Right renal cortex interstitium (tissue), 3 donors: ENCODE measurements at regions not wholly inside any gene's neighbourhood (a gene's known extent, or its start where the extent isn't known, plus 50 kb on each side); places are given as distances from the start of the nearest gene placed in this dataset.
"Not testable (repeated sequence)": the region's sequence is repeated elsewhere in the genome, so short reads cannot be mapped to it uniquely, and the experiment has no call there.

Experiments used
- DNase-seq, 3 donors: peaks; one replicate each; pipeline ENCODE4 v3.0.0-alpha.2; 2013; ENCODE audit warnings: low read depth in 3 of 3, low spot score in 2 of 3

GRCh38 chr1:209191262-209191634 lies 392.3 kb upstream of the CAMK1G start:
- no peak for DNase-seq

- no peak for DNase-seq
These were observed 387.4 kb upstream of the CAMK1G start for GRCh38 chr1:209196140-209196539.

- no peak for DNase-seq
These were observed 384.4 kb upstream of the CAMK1G start for GRCh38 chr1:209198961-209199750.

GRCh38 chr1:209199822-209200221 lies 383.7 kb upstream of the CAMK1G start:
- DNase-seq, result no peak

- not testable (repeated sequence) for DNase-seq
These were observed 381.2 kb upstream of the CAMK1G start for GRCh38 chr1:209202321-209202720.

- DNase-seq, result no peak
These were observed 380.5 kb upstream of the CAMK1G start for GRCh38 chr1:209202830-209203532.

GRCh38 chr1:209203533-209203895 lies 380.0 kb upstream of the CAMK1G start:
- DNase-seq, result no peak

- DNase-seq, result no peak
These were observed 378.5 kb upstream of the CAMK1G start for GRCh38 chr1:209205039-209205438.

- DNase-seq, result no peak
These were observed 376.3 kb upstream of the CAMK1G start for GRCh38 chr1:209207126-209207700.

GRCh38 chr1:209207701-209208286 lies 375.7 kb upstream of the CAMK1G start:
- DNase-seq, result peak; percentile 73 to 77 (median 77)

GRCh38 chr1:209208648-209209047 lies 374.9 kb upstream of the CAMK1G start:
- no peak for DNase-seq

- no peak for DNase-seq
These were observed 369.5 kb upstream of the CAMK1G start for GRCh38 chr1:209213989-209214388.

- DNase-seq, result no peak
These were observed 367.7 kb upstream of the CAMK1G start for GRCh38 chr1:209215826-209216225.

GRCh38 chr1:209218113-209218512 lies 365.4 kb upstream of the CAMK1G start:
- no peak for DNase-seq

GRCh38 chr1:209218981-209219380 lies 364.5 kb upstream of the CAMK1G start:
- DNase-seq, result no peak

GRCh38 chr1:209219791-209220524 lies 363.6 kb upstream of the CAMK1G start:
- DNase-seq, result no peak

GRCh38 chr1:209222826-209223225 lies 360.7 kb upstream of the CAMK1G start:
- no peak for DNase-seq

GRCh38 chr1:209223791-209224190 lies 359.7 kb upstream of the CAMK1G start:
- DNase-seq, result no peak

- DNase-seq, result no peak
These were observed 358.6 kb upstream of the CAMK1G start for GRCh38 chr1:209224886-209225285.

GRCh38 chr1:209227171-209227570 lies 356.3 kb upstream of the CAMK1G start:
- DNase-seq, result no peak

- no peak for DNase-seq
These were observed 355.6 kb upstream of the CAMK1G start for GRCh38 chr1:209227941-209228340.
